ENCODE measurements at regions not wholly inside any gene's neighbourhood (a gene's known extent, or its start where the extent isn't known, plus 50 kb on each side); places are given as distances from the start of the nearest gene placed in this dataset.

DNA sequence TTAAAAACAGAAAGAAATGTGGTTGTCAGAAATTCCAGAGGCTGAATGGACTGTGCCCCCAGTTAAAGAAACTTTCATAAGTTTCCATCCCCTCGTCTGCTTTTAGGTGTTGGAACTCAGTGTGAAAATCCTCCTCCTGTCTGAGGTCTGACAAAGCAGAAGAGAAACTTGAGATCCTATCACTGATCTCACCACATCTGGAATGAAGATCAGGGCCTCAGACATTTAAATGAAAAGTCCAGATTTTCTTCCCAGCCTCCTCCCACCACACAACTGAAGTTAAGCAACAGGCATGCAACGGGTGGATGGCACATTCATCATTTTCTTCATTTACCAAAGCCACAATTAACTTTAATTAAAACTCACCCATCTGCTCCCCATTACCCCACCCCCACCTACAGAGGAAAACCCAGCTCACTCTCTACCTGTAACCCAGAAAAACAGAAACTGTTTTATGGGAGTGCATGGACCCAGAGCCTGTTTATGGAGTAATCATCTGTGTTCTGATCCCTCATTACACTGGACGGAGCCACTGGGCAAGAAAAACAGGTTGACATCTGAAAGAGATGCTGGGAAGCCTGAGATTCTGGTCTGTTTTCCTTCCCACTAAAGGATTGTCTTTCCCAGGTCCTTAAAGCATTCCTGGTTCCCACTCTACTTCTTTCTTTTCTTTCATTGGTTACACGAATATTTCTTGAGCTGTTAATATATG is 58.1 kb upstream of the HOPX start:
- TF ChIP-seq, protein P1, sequence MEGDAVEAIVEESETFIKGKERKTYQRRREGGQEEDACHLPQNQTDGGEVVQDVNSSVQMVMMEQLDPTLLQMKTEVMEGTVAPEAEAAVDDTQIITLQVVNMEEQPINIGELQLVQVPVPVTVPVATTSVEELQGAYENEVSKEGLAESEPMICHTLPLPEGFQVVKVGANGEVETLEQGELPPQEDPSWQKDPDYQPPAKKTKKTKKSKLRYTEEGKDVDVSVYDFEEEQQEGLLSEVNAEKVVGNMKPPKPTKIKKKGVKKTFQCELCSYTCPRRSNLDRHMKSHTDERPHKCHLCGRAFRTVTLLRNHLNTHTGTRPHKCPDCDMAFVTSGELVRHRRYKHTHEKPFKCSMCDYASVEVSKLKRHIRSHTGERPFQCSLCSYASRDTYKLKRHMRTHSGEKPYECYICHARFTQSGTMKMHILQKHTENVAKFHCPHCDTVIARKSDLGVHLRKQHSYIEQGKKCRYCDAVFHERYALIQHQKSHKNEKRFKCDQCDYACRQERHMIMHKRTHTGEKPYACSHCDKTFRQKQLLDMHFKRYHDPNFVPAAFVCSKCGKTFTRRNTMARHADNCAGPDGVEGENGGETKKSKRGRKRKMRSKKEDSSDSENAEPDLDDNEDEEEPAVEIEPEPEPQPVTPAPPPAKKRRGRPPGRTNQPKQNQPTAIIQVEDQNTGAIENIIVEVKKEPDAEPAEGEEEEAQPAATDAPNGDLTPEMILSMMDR (IDR thresholded peaks at IDR 0.05; ENCODE audit: low read depth, low read length, missing control alignments): no peak
- Histone ChIP-seq H3K36me3 (replicated peaks) (no peaks in the 10 kb centered on the region), H3K27me3 (replicated peaks) (no peaks in the 10 kb centered on the region), H3K27ac (no peak overlapping the region), H3K4me3 (ENCODE audit: low read depth, low read length) (no peak overlapping the region)
- DNase-seq: no peak
- in situ Hi-C loops (cut with HindIII; ENCODE audit: low pct_ligation_motif_present, low sequenced_read_pairs): no loop called here

DNA sequence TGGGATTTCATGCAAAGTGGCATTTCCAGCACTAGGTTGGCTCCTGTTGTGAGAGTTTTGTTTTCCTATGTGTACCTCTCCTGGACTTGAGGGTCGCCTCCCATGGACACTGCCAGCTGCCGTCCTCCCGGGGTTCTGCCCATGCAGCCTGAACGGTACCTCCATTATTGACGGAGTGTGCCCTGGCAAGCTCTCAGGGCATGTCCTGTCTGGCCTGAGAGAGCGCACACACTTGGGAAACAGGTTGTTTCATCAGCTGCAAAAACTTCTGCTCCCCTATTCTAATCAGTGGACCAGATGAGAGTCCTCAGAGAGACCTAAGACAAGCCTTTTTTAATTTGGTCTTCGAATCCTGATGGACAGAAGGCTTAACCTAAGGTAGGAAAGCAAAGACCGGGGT is 56.6 kb upstream of the HOPX start:
- no peaks in the 10 kb centered on the region for H3K36me3 ChIP-seq (replicated peaks)
- TF ChIP-seq, protein P1 (IDR thresholded peaks at IDR 0.05; ENCODE audit: low read depth, low read length, missing control alignments): no peak
- in situ Hi-C loops (cut with HindIII; ENCODE audit: low pct_ligation_motif_present, low sequenced_read_pairs): no loop called here
- H3K27ac ChIP-seq: no peak overlapping the region
- no peak overlapping the region for H3K4me3 ChIP-seq (ENCODE audit: low read depth, low read length)
- no peak for DNase-seq
- H3K27me3 ChIP-seq (replicated peaks): no peaks in the 10 kb centered on the region

DNA sequence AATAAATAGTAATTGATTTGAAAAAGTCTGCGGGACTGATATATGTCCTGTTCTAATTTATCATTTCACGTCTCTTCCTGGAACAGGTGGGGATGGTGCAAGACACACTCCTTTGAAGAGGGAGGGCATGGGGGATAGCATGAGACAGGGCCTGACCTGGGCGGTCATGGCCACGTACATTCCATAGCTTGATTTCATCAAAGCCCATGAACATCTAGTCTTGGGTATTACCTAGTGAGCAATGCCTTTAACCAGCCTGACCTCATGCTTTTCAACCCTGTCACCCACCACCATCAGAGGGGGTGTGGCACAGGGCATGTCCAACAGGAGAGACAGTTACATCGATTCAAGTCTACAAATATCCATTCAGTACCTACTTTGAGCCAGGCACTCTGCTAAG is 52.3 kb upstream of the HOPX start:
- Histone ChIP-seq H3K4me3 (ENCODE audit: low read depth, low read length) (no peak overlapping the region), H3K27me3 (replicated peaks) (no peaks in the 10 kb centered on the region), H3K36me3 (replicated peaks) (no peaks in the 10 kb centered on the region), H3K27ac (no peak overlapping the region)
- TF ChIP-seq, protein P1 (IDR thresholded peaks at IDR 0.05; ENCODE audit: low read depth, low read length, missing control alignments): no peak
- in situ Hi-C loops (cut with HindIII; ENCODE audit: low pct_ligation_motif_present, low sequenced_read_pairs): no loop called here
- DNase-seq: no peak

DNA sequence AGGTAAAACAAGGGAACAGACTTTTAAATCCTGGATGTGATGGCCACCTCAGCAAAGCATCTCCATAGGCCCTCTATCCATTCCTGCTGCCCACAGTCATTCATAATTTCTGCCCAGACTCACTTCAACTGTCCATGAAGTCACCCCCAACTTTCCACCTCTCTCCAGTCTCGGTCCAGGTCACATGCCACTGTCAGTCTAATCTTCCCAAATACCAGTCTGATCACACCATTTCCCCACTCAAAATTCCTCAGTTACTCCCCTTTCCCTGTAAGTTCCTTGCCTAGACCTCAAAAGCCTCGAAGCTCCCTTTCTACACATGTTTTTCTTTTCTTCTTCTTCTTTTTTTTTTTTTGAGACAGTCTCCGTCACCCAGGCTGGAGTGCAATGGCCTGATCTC is 51.2 kb upstream of the HOPX start:
- in situ Hi-C loops (cut with HindIII; ENCODE audit: low pct_ligation_motif_present, low sequenced_read_pairs): no loop called here
- TF ChIP-seq, protein P1 (IDR thresholded peaks at IDR 0.05; ENCODE audit: low read depth, low read length, missing control alignments): no peak
- H3K27ac ChIP-seq: no peak overlapping the region
- no peak overlapping the region for H3K4me3 ChIP-seq (ENCODE audit: low read depth, low read length)
- H3K27me3 ChIP-seq (replicated peaks): no peaks in the 10 kb centered on the region
- DNase-seq: no peak
- no peaks in the 10 kb centered on the region for H3K36me3 ChIP-seq (replicated peaks)

DNA sequence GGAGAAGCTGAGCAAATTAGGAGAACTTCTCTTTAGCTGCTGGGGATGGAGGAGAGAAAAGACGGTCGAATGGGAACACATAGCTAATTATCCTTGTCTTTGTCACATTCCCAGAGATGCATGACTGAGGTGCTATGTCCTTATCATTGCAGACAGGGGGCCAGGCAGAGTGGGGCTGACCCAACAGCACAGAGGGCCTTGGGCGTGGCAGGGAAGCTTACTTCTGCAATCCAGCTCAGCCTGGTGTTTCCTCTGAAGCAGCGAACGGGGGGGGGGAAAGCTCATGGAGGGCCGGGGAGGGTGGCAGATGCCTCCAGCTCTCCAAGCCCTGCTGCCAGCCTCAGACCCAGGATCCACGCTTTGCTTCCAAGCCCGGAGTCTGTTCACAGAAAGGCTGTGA is 50.8 kb upstream of the HOPX start:
- TF ChIP-seq, protein P1 (IDR thresholded peaks at IDR 0.05; ENCODE audit: low read depth, low read length, missing control alignments): no peak
- Histone ChIP-seq H3K27me3 (replicated peaks) (no peaks in the 10 kb centered on the region), H3K4me3 (ENCODE audit: low read depth, low read length) (no peak overlapping the region), H3K27ac (no peak overlapping the region), H3K36me3 (replicated peaks) (no peaks in the 10 kb centered on the region)
- no peak for DNase-seq
- in situ Hi-C loops (cut with HindIII; ENCODE audit: low pct_ligation_motif_present, low sequenced_read_pairs): no loop called here

Measured in brain microvascular endothelial cell (primary cell).